SU-DHL-6 (cell line): ENCODE measurements at regions not wholly inside any gene's neighbourhood (a gene's known extent, or its start where the extent isn't known, plus 50 kb on each side); places are given as distances from the start of the nearest gene placed in this dataset.

ENCODE experiments used
- H2AFZ ChIP-seq: fragments of 200-600 bp; sonication (generic); 2 replicates; pipeline ENCODE4 v1.6.1; 2014; ENCODE audit warnings: low read depth, mild to moderate bottlenecking, moderate library complexity, mixed read lengths, antibody characterized with exemption, low read length; ENCODE audit not compliant: severe bottlenecking
- H3F3A ChIP-seq: fragments of 200-600 bp; shearing (Covaris generic); 2 replicates; pipeline ENCODE4 v1.6.0; 2016; ENCODE audit warnings: antibody characterized with exemption, mild to moderate bottlenecking; ENCODE audit not compliant: insufficient read depth
- H3K27ac ChIP-seq: fragments of 200-600 bp; sonication (generic); 2 replicates; pipeline ENCODE4 v1.5.1; 2016; ENCODE audit warnings: low read depth, mild to moderate bottlenecking, low read length, moderate library complexity, mixed read lengths
- H3K27me3 ChIP-seq: fragments of 200-600 bp; sonication (generic), shearing (Covaris generic); 2 replicates; pipeline ENCODE4 v1.6.0; 2014; ENCODE audit warnings: mild to moderate bottlenecking, low read length
- H3K36me3 ChIP-seq: fragments of 200-600 bp; sonication (generic); 2 replicates; pipeline ENCODE4 v1.6.1; 2014; ENCODE audit warnings: mild to moderate bottlenecking, low read length, mixed read lengths
- H3K4me2 ChIP-seq: fragments of 300-600, 200-600 bp; shearing (Covaris generic), sonication (generic); 2 replicates; pipeline ENCODE4 v1.6.0; 2014; ENCODE audit warnings: low read length, low read depth, mild to moderate bottlenecking; ENCODE audit not compliant: poor library complexity, severe bottlenecking
- H3K4me3 ChIP-seq: fragments of 200-600 bp; sonication (generic); 2 replicates; pipeline ENCODE4 v1.5.1; 2014; ENCODE audit warnings: antibody characterized with exemption, low read length, mild to moderate bottlenecking, mixed read lengths; ENCODE audit not compliant: insufficient read depth, poor library complexity, severe bottlenecking
- H3K79me2 ChIP-seq: fragments of 200-600 bp; sonication (generic); 2 replicates; pipeline ENCODE4 v1.6.1; 2014; ENCODE audit warnings: mild to moderate bottlenecking, low read length, moderate library complexity; ENCODE audit not compliant: insufficient read depth
- H3K9ac ChIP-seq: fragments of 200-600 bp; sonication (generic); 2 replicates; pipeline ENCODE4 v1.7.0; 2014; ENCODE audit warnings: mild to moderate bottlenecking, low read length
- H3K9me2 ChIP-seq: fragments of 200-600 bp; sonication (generic); replicated peaks from 2 replicates; pipeline ENCODE4 v1.6.1; 2014; ENCODE audit warnings: low read length; ENCODE audit not compliant: insufficient read depth
- H3K9me3 ChIP-seq: fragments of 200-600 bp; sonication (generic); 2 replicates; pipeline ENCODE4 v1.6.1; 2014; ENCODE audit warnings: low read length, mixed read lengths; ENCODE audit not compliant: insufficient read depth
- H4K20me1 ChIP-seq: fragments of 200-600 bp; sonication (generic); 2 replicates; pipeline ENCODE4 v1.6.1; 2014; ENCODE audit warnings: low read depth, mild to moderate bottlenecking, antibody characterized with exemption, low read length, moderate library complexity, mixed read lengths
- EZH2phosphoT487 ChIP-seq: fragments of 200-600 bp; sonication (generic), shearing (Covaris generic); conservative IDR thresholded peaks from 2 replicates; pipeline ENCODE4 v1.6.1; 2018; ENCODE audit warnings: mild to moderate bottlenecking, antibody characterized with exemption, low read length, moderate library complexity, mixed read lengths
- TF ChIP-seq, protein P1 (sequence below): fragments of 200-600 bp; sonication (generic); IDR thresholded peaks from one replicate; pipeline ENCODE4 v1.5.1; 2017; ENCODE audit warnings: antibody characterized with exemption, mild to moderate bottlenecking, low read length, moderate library complexity; ENCODE audit not compliant: insufficient read depth, poor library complexity, severe bottlenecking

- no peaks in the 10 kb centered on the region for H3K36me3 ChIP-seq
- no peak overlapping the region for H3K9ac ChIP-seq
- H3K9me3 ChIP-seq = no peaks in the 10 kb centered on the region
- no peak overlapping the region for H3K27ac ChIP-seq
- H3K4me2 ChIP-seq = no peak overlapping the region
- no peaks in the 10 kb centered on the region for H3K27me3 ChIP-seq
- H3K79me2 ChIP-seq = no peaks in the 10 kb centered on the region
- no peaks in the 10 kb centered on the region for H3F3A ChIP-seq
- no peak overlapping the region for H2AFZ ChIP-seq
- no peak for TF ChIP-seq EZH2phosphoT487
- TF ChIP-seq, protein P1, sequence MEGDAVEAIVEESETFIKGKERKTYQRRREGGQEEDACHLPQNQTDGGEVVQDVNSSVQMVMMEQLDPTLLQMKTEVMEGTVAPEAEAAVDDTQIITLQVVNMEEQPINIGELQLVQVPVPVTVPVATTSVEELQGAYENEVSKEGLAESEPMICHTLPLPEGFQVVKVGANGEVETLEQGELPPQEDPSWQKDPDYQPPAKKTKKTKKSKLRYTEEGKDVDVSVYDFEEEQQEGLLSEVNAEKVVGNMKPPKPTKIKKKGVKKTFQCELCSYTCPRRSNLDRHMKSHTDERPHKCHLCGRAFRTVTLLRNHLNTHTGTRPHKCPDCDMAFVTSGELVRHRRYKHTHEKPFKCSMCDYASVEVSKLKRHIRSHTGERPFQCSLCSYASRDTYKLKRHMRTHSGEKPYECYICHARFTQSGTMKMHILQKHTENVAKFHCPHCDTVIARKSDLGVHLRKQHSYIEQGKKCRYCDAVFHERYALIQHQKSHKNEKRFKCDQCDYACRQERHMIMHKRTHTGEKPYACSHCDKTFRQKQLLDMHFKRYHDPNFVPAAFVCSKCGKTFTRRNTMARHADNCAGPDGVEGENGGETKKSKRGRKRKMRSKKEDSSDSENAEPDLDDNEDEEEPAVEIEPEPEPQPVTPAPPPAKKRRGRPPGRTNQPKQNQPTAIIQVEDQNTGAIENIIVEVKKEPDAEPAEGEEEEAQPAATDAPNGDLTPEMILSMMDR = no peak
- H3K4me3 ChIP-seq = no peak overlapping the region
- no peaks in the 10 kb centered on the region for H3K9me2 ChIP-seq
- H4K20me1 ChIP-seq = no peaks in the 10 kb centered on the region
Measured at GRCh38 chr11:76730887-76731565, 52.1 kb upstream of the TSKU start.

- Histone ChIP-seq H3K27me3 (no peaks in the 10 kb centered on the region), H3K27ac (no peak overlapping the region), H3F3A (no peaks in the 10 kb centered on the region), H3K4me3 (no peak overlapping the region), H2AFZ (no peak overlapping the region), H3K9ac (no peak overlapping the region), H4K20me1 (no peaks in the 10 kb centered on the region), H3K9me2 (no peaks in the 10 kb centered on the region), H3K36me3 (no peaks in the 10 kb centered on the region), H3K9me3 (no peaks in the 10 kb centered on the region), H3K79me2 (no peaks in the 10 kb centered on the region), H3K4me2 (no peak overlapping the region)
- TF ChIP-seq, protein P1 = no peak
- TF ChIP-seq EZH2phosphoT487 = no peak
Measured at GRCh38 chr11:76732643-76733042, 50.5 kb upstream of the TSKU start.
